ENCODE measurements at regions not wholly inside any gene's neighbourhood (a gene's known extent, or its start where the extent isn't known, plus 50 kb on each side); places are given as distances from the start of the nearest gene placed in this dataset.

GRCh38 chr4:53694666-53695065, 103.4 kb upstream of the LNX1 start:
- no peak for DNase-seq (ENCODE audit: low read depth in 3 of 3)

- DNase-seq (ENCODE audit: low read depth in 3 of 3): no peak
Measured at GRCh38 chr4:53693909-53694308, 102.6 kb upstream of the LNX1 start.

GRCh38 chr4:53693408-53693807, 102.1 kb upstream of the LNX1 start:
- no peak for DNase-seq (ENCODE audit: low read depth in 3 of 3)

GRCh38 chr4:53688186-53688790, 97.0 kb upstream of the LNX1 start:
- peak; percentile 8 to 29 (median 15) for DNase-seq (ENCODE audit: low read depth in 3 of 3)

GRCh38 chr4:53686521-53686920, 95.2 kb upstream of the LNX1 start:
- DNase-seq (ENCODE audit: low read depth in 3 of 3): no peak

GRCh38 chr4:53684136-53685130, 93.1 kb upstream of the LNX1 start:
- DNase-seq (ENCODE audit: low read depth in 3 of 3): no peak

- no peak for DNase-seq (ENCODE audit: low read depth in 3 of 3)
Measured at GRCh38 chr4:53682908-53683307, 91.6 kb upstream of the LNX1 start.

- no peak for DNase-seq (ENCODE audit: low read depth in 3 of 3)
Measured at GRCh38 chr4:53682196-53682595, 90.9 kb upstream of the LNX1 start.

GRCh38 chr4:53680598-53680997, 89.3 kb upstream of the LNX1 start:
- no peak for DNase-seq (ENCODE audit: low read depth in 3 of 3)

- DNase-seq (ENCODE audit: low read depth in 3 of 3): no peak
Measured at GRCh38 chr4:53680168-53680567, 88.9 kb upstream of the LNX1 start.

- DNase-seq (ENCODE audit: low read depth in 3 of 3): no peak
Measured at GRCh38 chr4:53676402-53676871, 85.2 kb upstream of the LNX1 start.

- DNase-seq (ENCODE audit: low read depth in 3 of 3): no peak
Measured at GRCh38 chr4:53674903-53675302, 83.6 kb upstream of the LNX1 start.

GRCh38 chr4:53672873-53673272, 81.6 kb upstream of the LNX1 start:
- DNase-seq (ENCODE audit: low read depth in 3 of 3): no peak

GRCh38 chr4:53671757-53672156, 80.5 kb upstream of the LNX1 start:
- no peak for DNase-seq (ENCODE audit: low read depth in 3 of 3)

GRCh38 chr4:53659737-53660136, 68.5 kb upstream of the LNX1 start:
- no peak for DNase-seq (ENCODE audit: low read depth in 3 of 3)

GRCh38 chr4:53659112-53659511, 67.8 kb upstream of the LNX1 start:
- DNase-seq (ENCODE audit: low read depth in 3 of 3): no peak

GRCh38 chr4:53658029-53658428, 66.7 kb upstream of the LNX1 start:
- no peak for DNase-seq (ENCODE audit: low read depth in 3 of 3)

GRCh38 chr4:53656421-53656981, 65.2 kb upstream of the LNX1 start:
- no peak for DNase-seq (ENCODE audit: low read depth in 3 of 3)

- DNase-seq (ENCODE audit: low read depth in 3 of 3): no peak
Measured at GRCh38 chr4:53654300-53654758, 63.0 kb upstream of the LNX1 start.

GRCh38 chr4:53653484-53654053, 62.3 kb upstream of the LNX1 start:
- no peak for DNase-seq (ENCODE audit: low read depth in 3 of 3)

GRCh38 chr4:53651156-53651735, 60.0 kb upstream of the LNX1 start:
- DNase-seq (ENCODE audit: low read depth in 3 of 3): no peak

- DNase-seq (ENCODE audit: low read depth in 3 of 3): no peak
Measured at GRCh38 chr4:53649357-53649756, 58.1 kb upstream of the LNX1 start.

Data from stimulated activated CD4-positive, alpha-beta T cell treated with anti-CD3 and anti-CD28 coated beads, TNF-alpha, amount 100 ng/mL, for 48 hours (primary cell).